ENCODE measurements at regions not wholly inside any gene's neighbourhood (a gene's known extent, or its start where the extent isn't known, plus 50 kb on each side); places are given as distances from the start of the nearest gene placed in this dataset.

DNA sequence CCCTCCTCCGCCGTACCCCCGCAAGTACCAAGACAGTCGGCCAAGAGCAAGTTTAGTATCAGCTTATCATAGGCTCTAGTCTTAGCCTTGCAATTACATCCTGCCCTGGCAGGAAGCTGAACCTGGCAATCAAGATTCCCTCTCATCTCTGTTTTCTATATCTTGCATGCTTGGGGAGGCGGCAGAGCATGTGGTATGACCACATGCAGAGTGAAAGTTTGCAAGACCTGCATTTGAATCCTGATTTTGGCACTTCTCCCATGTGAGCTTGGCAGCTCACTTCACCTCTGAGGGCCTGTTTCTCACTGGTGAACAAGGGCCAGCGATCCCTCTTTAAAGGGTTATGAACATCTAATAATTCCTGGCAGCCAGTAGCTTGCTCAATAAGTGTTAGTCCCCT is 106.1 kb upstream of the FRMD4B start:
- TF ChIP-seq, protein P1, sequence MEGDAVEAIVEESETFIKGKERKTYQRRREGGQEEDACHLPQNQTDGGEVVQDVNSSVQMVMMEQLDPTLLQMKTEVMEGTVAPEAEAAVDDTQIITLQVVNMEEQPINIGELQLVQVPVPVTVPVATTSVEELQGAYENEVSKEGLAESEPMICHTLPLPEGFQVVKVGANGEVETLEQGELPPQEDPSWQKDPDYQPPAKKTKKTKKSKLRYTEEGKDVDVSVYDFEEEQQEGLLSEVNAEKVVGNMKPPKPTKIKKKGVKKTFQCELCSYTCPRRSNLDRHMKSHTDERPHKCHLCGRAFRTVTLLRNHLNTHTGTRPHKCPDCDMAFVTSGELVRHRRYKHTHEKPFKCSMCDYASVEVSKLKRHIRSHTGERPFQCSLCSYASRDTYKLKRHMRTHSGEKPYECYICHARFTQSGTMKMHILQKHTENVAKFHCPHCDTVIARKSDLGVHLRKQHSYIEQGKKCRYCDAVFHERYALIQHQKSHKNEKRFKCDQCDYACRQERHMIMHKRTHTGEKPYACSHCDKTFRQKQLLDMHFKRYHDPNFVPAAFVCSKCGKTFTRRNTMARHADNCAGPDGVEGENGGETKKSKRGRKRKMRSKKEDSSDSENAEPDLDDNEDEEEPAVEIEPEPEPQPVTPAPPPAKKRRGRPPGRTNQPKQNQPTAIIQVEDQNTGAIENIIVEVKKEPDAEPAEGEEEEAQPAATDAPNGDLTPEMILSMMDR (IDR thresholded peaks at IDR 0.05) = no peak
- no peak for TF ChIP-seq POLR2AphosphoS5 (IDR thresholded peaks at IDR 0.05)

Measured in stomach (tissue), 4 donors.